ENCODE measurements at regions not wholly inside any gene's neighbourhood (a gene's known extent, or its start where the extent isn't known, plus 50 kb on each side); places are given as distances from the start of the nearest gene placed in this dataset.

GRCh38 chr2:7325186-7325585 lies 408.0 kb downstream of the RNF144A start:
- in situ Hi-C loops (cut with MboI) = no loop called here
- Histone ChIP-seq H3K4me2 (ENCODE audit: unreplicated experiment) (no peak overlapping the region), H3K9me2 (ENCODE audit: insufficient read depth) (no peaks in the 10 kb centered on the region), H3K4me1 (ENCODE audit: insufficient read depth) (no peaks in the 10 kb centered on the region), H3K4me3 (no peak overlapping the region), H3K27ac (no peak overlapping the region), H3K9me3 (ENCODE audit: low read depth) (no peaks in the 10 kb centered on the region), H4K20me1 (ENCODE audit: insufficient read depth) (no peaks in the 10 kb centered on the region), H3K27me3 (replicated peaks; ENCODE audit: insufficient read depth) (no peaks in the 10 kb centered on the region), H3K79me2 (ENCODE audit: insufficient read depth) (no peaks in the 10 kb centered on the region), H2AFZ (no peak overlapping the region), H3K9ac (no peak overlapping the region), H3F3A (ENCODE audit: insufficient read depth) (no peaks in the 10 kb centered on the region), H3K36me3 (ENCODE audit: low read depth) (no peaks in the 10 kb centered on the region)
- no peak for DNase-seq
- TF ChIP-seq EZH2 (IDR thresholded peaks at IDR 0.05; ENCODE audit: insufficient read depth, poor library complexity, severe bottlenecking) = no peak
- 60 to 69% methylated on average over 4 of the region's 4 CpGs for WGBS, 2 experiments (ENCODE audit: low coverage in 1 of 2, low lambda C conversion rate in 2 of 2, missing lambda C conversion rate in 2 of 2)

- Histone ChIP-seq H3F3A (ENCODE audit: insufficient read depth) (no peaks in the 10 kb centered on the region), H3K4me2 (ENCODE audit: unreplicated experiment) (no peak overlapping the region), H3K4me1 (ENCODE audit: insufficient read depth) (no peaks in the 10 kb centered on the region), H2AFZ (no peak overlapping the region), H3K9me3 (ENCODE audit: low read depth) (no peaks in the 10 kb centered on the region), H3K9me2 (ENCODE audit: insufficient read depth) (no peaks in the 10 kb centered on the region), H3K27ac (no peak overlapping the region), H3K27me3 (replicated peaks; ENCODE audit: insufficient read depth) (0 out of 2 replicates have a peak, but pooled peaks cover 1% of the 10 kb centered on the region), H3K4me3 (no peak overlapping the region), H3K79me2 (ENCODE audit: insufficient read depth) (no peaks in the 10 kb centered on the region), H3K36me3 (ENCODE audit: low read depth) (no peaks in the 10 kb centered on the region), H3K9ac (no peak overlapping the region), H4K20me1 (ENCODE audit: insufficient read depth) (no peaks in the 10 kb centered on the region)
- 89 to 91% methylated on average over 1 of the region's 1 CpG for WGBS, 2 experiments (ENCODE audit: low coverage in 1 of 2, low lambda C conversion rate in 2 of 2, missing lambda C conversion rate in 2 of 2)
- in situ Hi-C loops (cut with MboI) = no loop called here
- no peak for DNase-seq
- TF ChIP-seq EZH2phosphoT487 (IDR thresholded peaks at IDR 0.05; ENCODE audit: insufficient read depth, low read depth) = no peak
- TF ChIP-seq EZH2 (IDR thresholded peaks at IDR 0.05; ENCODE audit: insufficient read depth, poor library complexity, severe bottlenecking) = no peak
Measured at GRCh38 chr2:7329465-7329864, 412.3 kb downstream of the RNF144A start.

- Histone ChIP-seq H3K4me2 (ENCODE audit: unreplicated experiment) (no peak overlapping the region), H3K79me2 (ENCODE audit: insufficient read depth) (no peaks in the 10 kb centered on the region), H3K36me3 (ENCODE audit: low read depth) (no peaks in the 10 kb centered on the region), H3K4me3 (no peak overlapping the region), H3F3A (ENCODE audit: insufficient read depth) (no peaks in the 10 kb centered on the region), H3K9me3 (ENCODE audit: low read depth) (no peaks in the 10 kb centered on the region), H3K9ac (no peak overlapping the region), H4K20me1 (ENCODE audit: insufficient read depth) (no peaks in the 10 kb centered on the region), H3K9me2 (ENCODE audit: insufficient read depth) (no peaks in the 10 kb centered on the region), H3K27ac (no peak overlapping the region), H2AFZ (no peak overlapping the region), H3K4me1 (ENCODE audit: insufficient read depth) (no peaks in the 10 kb centered on the region), H3K27me3 (replicated peaks; ENCODE audit: insufficient read depth) (peaks cover 12% of the 10 kb centered on the region; the same call in 1 of the 2 replicates)
- in situ Hi-C loops (cut with MboI) = no loop called here
- no peak for DNase-seq
- no peak for TF ChIP-seq EZH2 (IDR thresholded peaks at IDR 0.05; ENCODE audit: insufficient read depth, poor library complexity, severe bottlenecking)
- no peak for TF ChIP-seq EZH2phosphoT487 (IDR thresholded peaks at IDR 0.05; ENCODE audit: insufficient read depth, low read depth)
- 33 to 41% methylated on average over 2 of the region's 2 CpGs for WGBS, 2 experiments (ENCODE audit: low coverage in 1 of 2, low lambda C conversion rate in 2 of 2, missing lambda C conversion rate in 2 of 2)
Measured at GRCh38 chr2:7333189-7333765, 416.1 kb downstream of the RNF144A start.

- no peak overlapping the region for H3K4me2 ChIP-seq (ENCODE audit: unreplicated experiment)
- TF ChIP-seq EZH2phosphoT487 (IDR thresholded peaks at IDR 0.05; ENCODE audit: insufficient read depth, low read depth) (no peak), EZH2 (IDR thresholded peaks at IDR 0.05; ENCODE audit: insufficient read depth, poor library complexity, severe bottlenecking) (no peak)
- no peaks in the 10 kb centered on the region for H3K9me3 ChIP-seq (ENCODE audit: low read depth)
- H3F3A ChIP-seq (ENCODE audit: insufficient read depth) = no peaks in the 10 kb centered on the region
- H4K20me1 ChIP-seq (ENCODE audit: insufficient read depth) = no peaks in the 10 kb centered on the region
- peaks cover 12% of the 10 kb centered on the region; the same call in 1 of the 2 replicates for H3K27me3 ChIP-seq (replicated peaks; ENCODE audit: insufficient read depth)
- no peak overlapping the region for H2AFZ ChIP-seq
- WGBS, 2 experiments (ENCODE audit: low coverage in 1 of 2, low lambda C conversion rate in 2 of 2, missing lambda C conversion rate in 2 of 2) = 18 to 20% methylated on average over 5 of the region's 5 CpGs
- no peak for DNase-seq
- no peaks in the 10 kb centered on the region for H3K9me2 ChIP-seq (ENCODE audit: insufficient read depth)
- H3K4me1 ChIP-seq (ENCODE audit: insufficient read depth) = no peaks in the 10 kb centered on the region
- H3K79me2 ChIP-seq (ENCODE audit: insufficient read depth) = no peaks in the 10 kb centered on the region
- in situ Hi-C loops (cut with MboI) = no loop called here
- no peak overlapping the region for H3K4me3 ChIP-seq
- H3K9ac ChIP-seq = no peak overlapping the region
- H3K36me3 ChIP-seq (ENCODE audit: low read depth) = no peaks in the 10 kb centered on the region
- H3K27ac ChIP-seq = no peak overlapping the region
Measured at GRCh38 chr2:7333960-7334493, 416.8 kb downstream of the RNF144A start.

Data from GM23248 (cell line).